ENCODE measurements at regions not wholly inside any gene's neighbourhood (a gene's known extent, or its start where the extent isn't known, plus 50 kb on each side); places are given as distances from the start of the nearest gene placed in this dataset.

DNA sequence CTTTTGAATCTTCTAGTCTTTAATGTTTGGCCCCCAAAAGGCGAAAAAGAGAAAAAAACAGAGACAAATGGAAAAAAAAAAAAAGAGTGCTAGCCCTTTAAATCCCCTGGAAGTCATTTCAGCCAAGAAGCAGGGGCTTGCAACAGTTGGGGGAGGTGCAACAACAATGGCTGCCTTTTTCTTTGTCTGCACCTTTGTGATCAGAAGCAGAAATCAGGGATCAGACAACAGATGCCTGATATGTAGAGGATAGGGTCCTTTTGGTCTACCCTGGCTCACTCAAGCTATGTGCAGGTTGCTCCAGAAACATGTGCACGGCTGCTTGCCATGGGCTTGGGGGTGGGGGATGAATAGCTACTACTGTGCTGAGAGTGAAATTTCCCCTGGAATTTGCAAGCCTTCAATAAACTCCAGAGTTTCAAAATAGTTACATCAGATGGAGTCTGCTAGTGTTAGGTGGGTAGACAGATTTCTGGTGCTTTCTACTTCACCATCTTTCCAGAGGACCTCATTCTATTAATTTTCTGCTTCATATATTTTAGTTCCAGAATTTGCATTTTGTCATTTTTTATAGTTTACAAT lies 150.9 kb downstream of the FGF18 start:
- dilution Hi-C loops (cut with HindIII; ENCODE audit: low sequenced_read_pairs, unreplicated experiment): no loop called here
- TF ChIP-seq RFX5 (IDR thresholded peaks at IDR 0.05; ENCODE audit: low read depth, low read length) (no peak), USF2 (IDR thresholded peaks at IDR 0.05; ENCODE audit: low read depth, low read length) (no peak), CHD1 (IDR thresholded peaks at IDR 0.05; ENCODE audit: low read depth, low read length) (no peak), CTCF (conservative IDR thresholded peaks at IDR 0.05; ENCODE audit: low read depth, low read length) (no peak), MAZ (IDR thresholded peaks at IDR 0.05; ENCODE audit: borderline replicate concordance, low read depth, low read length) (no peak), RAD21 (IDR thresholded peaks at IDR 0.05; ENCODE audit: low read length) (no peak), SMC3 (IDR thresholded peaks at IDR 0.05; ENCODE audit: low read depth, low read length) (no peak), POLR2A (IDR thresholded peaks at IDR 0.05; ENCODE audit: low read depth, low read length) (no peak), RCOR1 (IDR thresholded peaks at IDR 0.05; ENCODE audit: insufficient replicate concordance, low read length) (no peak), NFE2L2 (IDR thresholded peaks at IDR 0.05; ENCODE audit: low read depth, low read length) (no peak)
- TF ChIP-seq, protein P1, sequence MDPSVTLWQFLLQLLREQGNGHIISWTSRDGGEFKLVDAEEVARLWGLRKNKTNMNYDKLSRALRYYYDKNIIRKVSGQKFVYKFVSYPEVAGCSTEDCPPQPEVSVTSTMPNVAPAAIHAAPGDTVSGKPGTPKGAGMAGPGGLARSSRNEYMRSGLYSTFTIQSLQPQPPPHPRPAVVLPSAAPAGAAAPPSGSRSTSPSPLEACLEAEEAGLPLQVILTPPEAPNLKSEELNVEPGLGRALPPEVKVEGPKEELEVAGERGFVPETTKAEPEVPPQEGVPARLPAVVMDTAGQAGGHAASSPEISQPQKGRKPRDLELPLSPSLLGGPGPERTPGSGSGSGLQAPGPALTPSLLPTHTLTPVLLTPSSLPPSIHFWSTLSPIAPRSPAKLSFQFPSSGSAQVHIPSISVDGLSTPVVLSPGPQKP (IDR thresholded peaks at IDR 0.05; ENCODE audit: borderline replicate concordance, low read depth, low read length): no peak
- Histone ChIP-seq H2BK20ac (ENCODE audit: low read depth, low read length) (no peak overlapping the region), H3K4ac (ENCODE audit: low read depth, low read length) (no peak overlapping the region), H2BK120ac (ENCODE audit: low read depth, low read length) (no peak overlapping the region), H3K9me3 (ENCODE audit: control insufficient read depth, insufficient read depth, low read length) (no peaks in the 10 kb centered on the region), H4K91ac (ENCODE audit: insufficient read depth, low read depth, low read length) (no peak overlapping the region), H3K27ac (ENCODE audit: insufficient read depth, low read length) (no peak overlapping the region), H3K79me1 (ENCODE audit: low read depth in 1 of 2, low read length in 2 of 2) (no peaks in the 10 kb centered on the region), H3K23ac (ENCODE audit: low read depth, low read length) (no peak overlapping the region), H2BK15ac (ENCODE audit: low read depth, low read length) (no peak overlapping the region), H2AK5ac (ENCODE audit: low read depth, low read length) (no peak overlapping the region), H3K27me3 (ENCODE audit: control insufficient read depth, insufficient read depth, low read length) (peaks cover 5% of the 10 kb centered on the region; the same call in 1 of the 2 replicates), H4K8ac (ENCODE audit: low read depth in 2 of 2, low read length in 2 of 2) (no peak overlapping the region), H2AFZ (replicated peaks; ENCODE audit: low read length, poor library complexity) (no peak overlapping the region), H3K18ac (ENCODE audit: low read depth, low read length) (no peak overlapping the region), H3K9me1 (ENCODE audit: insufficient read depth, low read length) (no peaks in the 10 kb centered on the region; the same call in 1 of the 2 replicates), H4K20me1 (ENCODE audit: insufficient read depth, low read length) (no peaks in the 10 kb centered on the region), H3K9ac (ENCODE audit: low read depth, low read length) (no peak overlapping the region), H3K4me2 (ENCODE audit: low read depth, low read length) (no peak overlapping the region), H2AK9ac (replicated peaks; ENCODE audit: low read depth, low read length, poor library complexity) (no peak overlapping the region), H3K4me1 (ENCODE audit: control insufficient read depth, insufficient read depth, low read length) (no peaks in the 10 kb centered on the region; the same call in 1 of the 2 replicates), H3K4me3 (ENCODE audit: insufficient read depth, low read depth, low read length) (no peak overlapping the region), H2BK5ac (ENCODE audit: low read depth, low read length, poor library complexity, severe bottlenecking) (no peak overlapping the region), H3K56ac (ENCODE audit: extremely low read depth, insufficient read depth, low read length) (no peak overlapping the region), H3K36me3 (ENCODE audit: control insufficient read depth, insufficient read depth, low read length) (no peaks in the 10 kb centered on the region), H4K5ac (ENCODE audit: low read depth, low read length) (no peak overlapping the region), H3K14ac (replicated peaks; ENCODE audit: low read depth, low read length) (no peak overlapping the region)
- WGBS, 2 experiments (ENCODE audit: extremely low coverage in 2 of 2, insufficient read length in 1 of 2): no CpG with 5 or more reads among the region's 2 CpGs
- DNase-seq (no peak), ATAC-seq (ENCODE audit: low read depth) (no peak)
- in situ Hi-C loops (cut with MboI; ENCODE audit: low sequenced_read_pairs): no loop called here
- no TSS peak for BruUV-seq (replicated peaks)
- POLR2A ChIA-PET (ENCODE audit: unreplicated experiment): no interaction called here
- intact Hi-C loops (cut with micrococcal nuclease): no loop called here
- CTCF ChIA-PET: no interaction called here
